Activated CD8-positive, alpha-beta memory T cell treated with anti-CD3 and anti-CD28 coated beads for 48 hours (primary cell): ENCODE measurements at regions not wholly inside any gene's neighbourhood (a gene's known extent, or its start where the extent isn't known, plus 50 kb on each side); places are given as distances from the start of the nearest gene placed in this dataset.
"Not testable (repeated sequence)": the region's sequence is repeated elsewhere in the genome, so short reads cannot be mapped to it uniquely, and the experiment has no call there.

Experiments
- DNase-seq, 3 experiments: peaks; one replicate each; pipeline ENCODE4 v3.0.0-alpha.2; 2020; ENCODE audit warnings: low read depth in 2 of 3, low spot score in 2 of 3

- DNase-seq, result no peak
Measured at GRCh38 chr18:71287268-71287667, 998.4 kb downstream of the SOCS6 start.

- no peak for DNase-seq
Measured at GRCh38 chr18:71252351-71252865, 963.6 kb downstream of the SOCS6 start.

DNA sequence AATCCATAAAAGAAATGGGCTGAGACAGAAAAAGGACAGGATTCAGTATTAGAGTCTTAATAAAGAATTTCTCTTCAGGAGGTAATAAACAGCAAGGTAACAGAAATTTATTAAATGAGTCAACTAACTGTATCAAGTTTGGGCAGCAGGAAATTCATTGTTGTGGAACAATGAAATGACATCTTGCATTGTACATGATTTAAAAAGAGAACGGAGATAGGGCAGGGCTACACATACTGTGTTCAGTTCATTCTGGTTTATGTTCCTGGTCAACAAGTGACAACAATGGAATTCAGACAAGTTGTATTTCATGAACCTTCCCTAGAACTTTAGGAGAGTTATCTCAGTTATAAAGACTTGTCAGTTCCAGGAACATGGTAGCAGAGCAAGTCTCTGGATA lies 961.3 kb downstream of the SOCS6 start:
- no peak for DNase-seq

GRCh38 chr18:71249791-71250190 lies 960.9 kb downstream of the SOCS6 start:
- no peak for DNase-seq

DNA sequence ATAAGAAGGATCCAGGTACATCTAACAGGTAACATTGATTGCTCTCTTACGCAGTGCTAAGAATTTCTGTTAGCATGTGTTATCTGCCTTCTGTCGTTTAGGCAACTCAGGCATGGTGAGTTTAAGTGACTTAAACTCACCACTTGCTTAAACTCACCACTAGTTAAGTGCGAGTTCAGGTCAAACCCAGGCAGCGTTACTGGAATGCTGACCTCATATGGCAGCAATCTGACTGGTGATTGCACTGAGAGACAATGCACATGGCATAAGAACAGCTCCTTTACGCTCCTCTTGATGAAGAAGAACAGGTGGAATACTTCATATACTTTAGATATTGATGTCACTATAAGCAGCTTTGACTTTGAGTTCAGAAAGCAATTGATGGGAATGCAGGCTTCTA lies 954.1 kb downstream of the SOCS6 start:
- DNase-seq, result no peak

- no peak for DNase-seq
Measured at GRCh38 chr18:71238974-71239624, 950.3 kb downstream of the SOCS6 start.

DNA sequence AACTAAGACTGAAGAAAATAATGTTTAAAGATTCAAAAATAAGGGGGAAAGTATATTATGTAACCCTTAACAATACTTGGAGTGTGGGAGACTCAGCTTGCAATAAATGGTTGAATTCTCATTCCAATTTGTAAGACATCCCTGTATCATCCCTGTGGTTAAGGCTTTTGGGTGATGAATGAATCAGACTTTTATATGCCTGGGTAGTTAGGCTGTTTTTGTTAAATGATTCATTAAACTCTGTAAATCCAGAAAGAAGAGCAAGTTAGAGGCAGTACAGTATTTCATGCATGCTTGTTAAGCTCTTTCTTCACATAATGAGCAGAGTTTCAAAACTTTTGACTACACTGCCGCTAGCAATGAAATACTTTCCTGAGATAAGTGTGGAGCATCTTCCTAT lies 948.8 kb downstream of the SOCS6 start:
- no peak for DNase-seq

GRCh38 chr18:71233177-71233576 lies 944.3 kb downstream of the SOCS6 start:
- no peak for DNase-seq

GRCh38 chr18:71223486-71223885 lies 934.6 kb downstream of the SOCS6 start:
- no peak for DNase-seq

- no peak for DNase-seq
Measured at GRCh38 chr18:71221405-71221804, 932.6 kb downstream of the SOCS6 start.

- not testable (repeated sequence) for DNase-seq
Measured at GRCh38 chr18:71212739-71213138, 923.9 kb downstream of the SOCS6 start.

GRCh38 chr18:71212222-71212621 lies 923.4 kb downstream of the SOCS6 start:
- DNase-seq, result no peak

- no peak for DNase-seq
Measured at GRCh38 chr18:71209944-71210343, 921.1 kb downstream of the SOCS6 start.

- DNase-seq, result no peak
Measured at GRCh38 chr18:71194438-71194837, 905.6 kb downstream of the SOCS6 start.

- DNase-seq, result no peak
Measured at GRCh38 chr18:71189581-71189980, 900.7 kb downstream of the SOCS6 start.

GRCh38 chr18:71168557-71169145 lies 879.8 kb downstream of the SOCS6 start:
- no peak for DNase-seq

GRCh38 chr18:71136487-71136886 lies 847.6 kb downstream of the SOCS6 start:
- DNase-seq, result no peak

DNA sequence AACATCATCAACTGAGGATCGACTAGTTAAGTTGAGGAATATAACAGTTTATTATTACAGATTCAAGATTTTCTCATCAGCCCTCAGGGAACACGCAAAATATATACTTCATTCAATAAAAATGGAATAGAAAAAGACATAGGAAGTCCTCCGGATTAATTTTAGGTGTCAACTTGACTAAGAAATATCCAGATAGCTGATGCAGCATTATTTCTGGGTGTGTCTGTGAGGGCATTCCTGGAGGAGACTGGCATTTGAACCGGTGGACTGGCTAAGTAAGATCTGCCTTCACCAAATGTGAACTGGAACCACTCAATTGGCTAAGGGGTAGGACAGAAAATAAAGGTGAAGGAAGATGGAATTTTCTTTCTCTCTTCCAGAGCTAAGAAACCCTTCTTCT lies 845.3 kb downstream of the SOCS6 start:
- no peak for DNase-seq

DNA sequence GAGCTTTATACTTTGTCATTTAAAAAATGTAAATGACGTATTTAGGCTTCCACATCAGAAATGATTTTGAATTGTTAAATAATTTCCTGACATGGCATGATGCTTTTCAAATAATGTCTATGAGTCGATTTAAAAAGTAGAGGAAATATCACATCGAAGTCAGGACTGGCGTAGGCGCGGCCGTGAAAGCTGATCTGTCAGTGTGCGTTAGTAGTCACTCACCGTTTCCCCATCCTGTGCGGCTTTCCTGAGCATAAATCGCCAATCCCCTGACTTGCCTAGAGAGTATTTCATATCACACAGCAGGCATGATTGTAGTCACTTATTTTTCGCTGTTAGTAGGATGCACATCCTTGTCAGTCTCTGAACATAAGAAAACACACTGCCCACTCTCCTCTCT lies 843.1 kb downstream of the SOCS6 start:
- no peak for DNase-seq

DNA sequence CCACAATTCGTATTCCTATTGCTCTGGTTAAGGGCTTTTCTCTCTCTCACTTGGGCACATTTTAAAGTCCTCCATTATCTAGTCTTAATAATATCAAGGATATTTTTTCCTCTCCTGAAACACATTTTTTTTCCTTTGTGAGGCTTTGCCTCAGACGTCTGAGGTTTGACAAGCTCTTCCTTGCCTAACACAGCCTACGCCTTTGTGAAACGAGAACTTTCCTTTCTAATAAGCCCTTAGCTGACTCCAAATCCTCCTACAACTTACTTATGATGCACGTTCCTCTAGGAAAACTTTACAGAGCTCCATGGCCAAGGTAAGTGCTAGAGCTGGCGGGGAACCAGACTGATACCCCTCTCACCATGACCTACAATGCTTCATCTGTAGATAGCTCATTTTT lies 841.5 kb downstream of the SOCS6 start:
- DNase-seq, result no peak

DNA sequence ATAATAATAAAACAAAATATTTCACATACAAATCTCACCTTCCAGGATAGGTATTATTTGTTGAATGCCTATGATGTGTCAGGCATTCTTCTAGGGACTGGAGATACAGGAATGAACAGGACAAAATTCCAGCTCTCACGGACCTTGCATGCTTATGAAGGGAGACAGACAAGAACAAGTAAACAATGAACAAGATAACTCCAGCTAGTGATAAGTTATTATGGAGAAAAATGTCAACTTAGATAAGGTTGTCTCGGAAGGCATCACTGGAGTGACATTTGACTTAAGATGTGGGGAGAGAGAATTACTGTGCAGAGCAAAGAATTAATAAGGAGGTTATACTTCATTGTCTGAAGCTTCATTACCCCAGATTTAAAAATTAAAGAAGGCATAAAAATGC lies 836.7 kb downstream of the SOCS6 start:
- DNase-seq, result no peak

DNA sequence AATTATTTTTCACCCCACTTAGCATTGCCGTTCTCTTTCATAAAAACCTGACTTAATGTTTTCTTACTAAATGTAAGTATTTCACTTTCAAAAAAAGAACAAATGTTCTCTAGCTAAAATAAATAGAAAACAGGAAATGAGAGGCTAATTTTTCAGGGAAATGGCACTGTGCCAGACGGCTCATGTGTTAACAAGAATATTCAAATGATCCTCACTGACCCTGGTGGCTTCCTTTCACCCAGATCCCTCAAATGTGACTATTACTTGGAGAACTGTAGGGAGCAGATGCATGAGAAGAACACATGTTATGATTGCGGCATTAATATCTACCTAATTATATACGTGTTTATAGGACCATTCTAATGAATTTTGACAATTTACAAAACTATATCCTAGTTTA lies 827.7 kb downstream of the SOCS6 start:
- no peak for DNase-seq

DNA sequence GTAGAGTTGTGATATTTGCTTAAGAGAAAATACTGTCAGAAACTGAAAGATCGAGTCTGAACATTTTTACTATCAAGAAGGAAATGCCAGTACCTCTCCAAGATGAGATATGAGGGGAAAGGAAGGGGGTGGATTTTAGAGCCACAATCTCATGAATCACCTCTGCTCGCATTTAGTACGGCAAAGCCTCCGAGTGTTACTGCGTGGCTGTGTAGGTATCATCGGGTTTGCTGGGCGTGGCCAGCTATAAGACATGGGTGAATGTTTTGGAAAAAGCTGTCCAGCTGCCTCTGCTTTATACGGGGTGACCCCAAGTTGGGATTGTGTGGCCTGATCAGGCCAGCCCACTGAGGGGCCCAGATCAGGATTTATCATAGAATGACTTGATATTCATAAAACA lies 826.4 kb downstream of the SOCS6 start:
- DNase-seq, result no peak
